AG04450 (cell line): ENCODE measurements at regions not wholly inside any gene's neighbourhood (a gene's known extent, or its start where the extent isn't known, plus 50 kb on each side); places are given as distances from the start of the nearest gene placed in this dataset.

Experiments used
- CTCF ChIA-PET: fragments of 300-600, 350-600 bp; formaldehyde crosslinking; extraction: SDS; loops from one replicate; lab custom pipeline; 2022; ENCODE audit warnings: antibody characterized with exemption, inconsistent platforms; lab: Charles Lee
- POLR2A ChIA-PET: fragments of 350-600 bp; formaldehyde crosslinking; extraction: SDS; loops from one replicate; lab custom pipeline; 2021; ENCODE audit warnings: antibody characterized with exemption, inconsistent platforms; lab: Yijun Ruan, JAX
- DNase-seq: peaks from one replicate; pipeline ENCODE4 v3.0.0-alpha.2; 2011; ENCODE audit warnings: low read depth, low spot score
- H3K27ac ChIP-seq: one replicate; pipeline ENCODE4 v1.5.1; 2012; ENCODE audit warnings: low read depth, low read length, control low read depth
- H3K27me3 ChIP-seq: one replicate; pipeline ENCODE4 v1.6.0; 2012; ENCODE audit warnings: low read length; ENCODE audit not compliant: control insufficient read depth, insufficient read depth
- H3K4me3 ChIP-seq: 2 replicates; pipeline ENCODE4 v1.5.1; 2011; ENCODE audit warnings: mild to moderate bottlenecking, low read depth, low read length, control low read depth
- H3K9me3 ChIP-seq: 2 replicates; pipeline ENCODE4 v1.5.1; 2012; ENCODE audit warnings: low read length; ENCODE audit not compliant: control insufficient read depth, insufficient read depth
- CTCF ChIP-seq: IDR thresholded peaks from 2 replicates; pipeline ENCODE4 v1.5.1; 2011; ENCODE audit warnings: low read depth, low read length, control low read depth, inconsistent platforms

GRCh38 chr12:92197815-92198214 lies 52.2 kb upstream of the BTG1 start:
- no peak for DNase-seq
- no peak overlapping the region for H3K4me3 ChIP-seq
- ChIA-PET CTCF (no interaction called here), POLR2A (no interaction called here)
- TF ChIP-seq CTCF = no peak
- no peaks in the 10 kb centered on the region for H3K9me3 ChIP-seq
- H3K27me3 ChIP-seq = no peaks in the 10 kb centered on the region
- H3K27ac ChIP-seq = no peak overlapping the region

- Histone ChIP-seq H3K27me3 (no peaks in the 10 kb centered on the region), H3K4me3 (no peak overlapping the region), H3K27ac (no peak overlapping the region), H3K9me3 (no peaks in the 10 kb centered on the region)
- ChIA-PET POLR2A (no interaction called here), CTCF (no interaction called here)
- no peak for TF ChIP-seq CTCF
- DNase-seq = no peak
Observed at GRCh38 chr12:92196368-92196767, 50.7 kb upstream of the BTG1 start.
